ENCODE measurements at regions not wholly inside any gene's neighbourhood (a gene's known extent, or its start where the extent isn't known, plus 50 kb on each side); places are given as distances from the start of the nearest gene placed in this dataset.

- DNase-seq (no peak), ATAC-seq (no peak)
- Histone ChIP-seq H3K4me3 (ENCODE audit: low read length) (no peak overlapping the region), H3K36me3 (ENCODE audit: control insufficient read depth, insufficient read depth, low read length) (no peaks in the 10 kb centered on the region), H3K4me1 (ENCODE audit: control insufficient read depth, insufficient read depth, low read length) (no peaks in the 10 kb centered on the region), H3K27ac (ENCODE audit: low read length) (no peak overlapping the region), H3K27me3 (ENCODE audit: control insufficient read depth, insufficient read depth, low read length) (no peaks in the 10 kb centered on the region), H3K9me3 (ENCODE audit: control insufficient read depth, insufficient read depth, low read length) (no peaks in the 10 kb centered on the region)
- Mint-ChIP-seq H3K9me3 (peaks cover 0 to 2% of the 10 kb centered on the region in 2 donors), H3K4me1 (no peaks in the 10 kb centered on the region), H3K4me3 (no peak overlapping the region), H3K27me3 (ENCODE audit: low read depth in 2 of 2) (no peaks in the 10 kb centered on the region), H3K27ac (no peak overlapping the region), H3K36me3 (no peaks in the 10 kb centered on the region)
- intact Hi-C loops (cut with micrococcal nuclease) = no loop called here
- WGBS (ENCODE audit: insufficient coverage) = 86% methylated on average over 7 of the region's 7 CpGs
- TF ChIP-seq CTCF (IDR thresholded peaks at IDR 0.05) = no peak
Observed at GRCh38 chr7:69036301-69036700, 562.0 kb upstream of the AUTS2 start.

GRCh38 chr7:69038915-69039314, 559.4 kb upstream of the AUTS2 start:
- H3K27me3 ChIP-seq (ENCODE audit: control insufficient read depth, insufficient read depth, low read length) = no peaks in the 10 kb centered on the region
- no peak overlapping the region for H3K4me3 ChIP-seq (ENCODE audit: low read length)
- DNase-seq (no peak), ATAC-seq (no peak)
- H3K27ac ChIP-seq (ENCODE audit: low read length) = no peak overlapping the region
- Mint-ChIP-seq H3K27ac (no peak overlapping the region), H3K27me3 (ENCODE audit: low read depth in 2 of 2) (no peaks in the 10 kb centered on the region), H3K9me3 (peaks cover 0 to 6% of the 10 kb centered on the region in 2 donors), H3K36me3 (no peaks in the 10 kb centered on the region), H3K4me1 (no peaks in the 10 kb centered on the region), H3K4me3 (no peak overlapping the region)
- WGBS (ENCODE audit: insufficient coverage) = 94% methylated on average over 1 of the region's 1 CpG
- H3K4me1 ChIP-seq (ENCODE audit: control insufficient read depth, insufficient read depth, low read length) = no peaks in the 10 kb centered on the region
- no peak for TF ChIP-seq CTCF (IDR thresholded peaks at IDR 0.05)
- intact Hi-C loops (cut with micrococcal nuclease) = no loop called here
- no peaks in the 10 kb centered on the region for H3K9me3 ChIP-seq (ENCODE audit: control insufficient read depth, insufficient read depth, low read length)
- H3K36me3 ChIP-seq (ENCODE audit: control insufficient read depth, insufficient read depth, low read length) = no peaks in the 10 kb centered on the region

- DNase-seq (no peak), ATAC-seq (no peak)
- Mint-ChIP-seq H3K36me3 (no peaks in the 10 kb centered on the region), H3K9me3 (peaks cover 0 to 13% of the 10 kb centered on the region in 2 donors), H3K27ac (no peak overlapping the region), H3K27me3 (ENCODE audit: low read depth in 2 of 2) (no peaks in the 10 kb centered on the region), H3K4me1 (no peaks in the 10 kb centered on the region), H3K4me3 (no peak overlapping the region)
- Histone ChIP-seq H3K27me3 (ENCODE audit: control insufficient read depth, insufficient read depth, low read length) (no peaks in the 10 kb centered on the region), H3K4me1 (ENCODE audit: control insufficient read depth, insufficient read depth, low read length) (no peaks in the 10 kb centered on the region), H3K9me3 (ENCODE audit: control insufficient read depth, insufficient read depth, low read length) (no peaks in the 10 kb centered on the region), H3K4me3 (ENCODE audit: low read length) (no peak overlapping the region), H3K27ac (ENCODE audit: low read length) (no peak overlapping the region), H3K36me3 (ENCODE audit: control insufficient read depth, insufficient read depth, low read length) (no peaks in the 10 kb centered on the region)
- 75% methylated on average over 2 of the region's 2 CpGs for WGBS (ENCODE audit: insufficient coverage)
- no peak for TF ChIP-seq CTCF (IDR thresholded peaks at IDR 0.05)
- intact Hi-C loops (cut with micrococcal nuclease) = no loop called here
Observed at GRCh38 chr7:69042138-69042537, 556.1 kb upstream of the AUTS2 start.

- TF ChIP-seq CTCF (IDR thresholded peaks at IDR 0.05) = no peak
- Histone ChIP-seq H3K27ac (ENCODE audit: low read length) (no peak overlapping the region), H3K27me3 (ENCODE audit: control insufficient read depth, insufficient read depth, low read length) (no peaks in the 10 kb centered on the region), H3K4me1 (ENCODE audit: control insufficient read depth, insufficient read depth, low read length) (no peaks in the 10 kb centered on the region), H3K9me3 (ENCODE audit: control insufficient read depth, insufficient read depth, low read length) (no peaks in the 10 kb centered on the region), H3K36me3 (ENCODE audit: control insufficient read depth, insufficient read depth, low read length) (no peaks in the 10 kb centered on the region), H3K4me3 (ENCODE audit: low read length) (no peak overlapping the region)
- H3K9me3 Mint-ChIP-seq = peaks cover 2 to 21% of the 10 kb centered on the region in 2 donors
- H3K4me1 Mint-ChIP-seq = no peaks in the 10 kb centered on the region
- intact Hi-C loops (cut with micrococcal nuclease) = no loop called here
- H3K27me3 Mint-ChIP-seq (ENCODE audit: low read depth in 2 of 2) = no peaks in the 10 kb centered on the region
- H3K36me3 Mint-ChIP-seq = no peaks in the 10 kb centered on the region
- WGBS (ENCODE audit: insufficient coverage) = 52% methylated on average over 6 of the region's 6 CpGs
- ATAC-seq (no peak), DNase-seq (no peak)
- no peak overlapping the region for H3K27ac Mint-ChIP-seq
- H3K4me3 Mint-ChIP-seq = no peak overlapping the region
Observed at GRCh38 chr7:69047151-69047754, 551.0 kb upstream of the AUTS2 start.

Data from natural killer cell (primary cell).